SK-N-SH treated with all-trans-retinoic acid at 6 μM for 48 hours (cell line): ENCODE measurements at regions not wholly inside any gene's neighbourhood (a gene's known extent, or its start where the extent isn't known, plus 50 kb on each side); places are given as distances from the start of the nearest gene placed in this dataset.

ENCODE experiments used
- CREB5 ChIP-seq: fragments of 250-450 bp; sonication (Bioruptor Pico); IDR thresholded peaks from 2 replicates; pipeline ENCODE4 v1.5.1; 2020; ENCODE audit warnings: low read depth, mild to moderate bottlenecking, moderate library complexity
- CSDC2 ChIP-seq: fragments of 250-450 bp; sonication (Bioruptor Pico); IDR thresholded peaks from 2 replicates; pipeline ENCODE4 v1.5.0; 2020; ENCODE audit warnings: mild to moderate bottlenecking, moderate library complexity
- ZFP3 ChIP-seq: fragments of 250-450 bp; sonication (Bioruptor Pico); IDR thresholded peaks from 2 replicates; pipeline ENCODE4 v1.5.0; 2020; ENCODE audit warnings: mild to moderate bottlenecking, moderate library complexity
- ZFP30 ChIP-seq: fragments of 450-650 bp; formaldehyde crosslinking; IDR thresholded peaks from 2 replicates; pipeline ENCODE4 v1.5.0; 2022; ENCODE audit warnings: mild to moderate bottlenecking, moderate library complexity
- ZNF565 ChIP-seq: fragments of 450-650 bp; formaldehyde crosslinking; conservative IDR thresholded peaks from 2 replicates; pipeline ENCODE4 v1.5.0; 2020; ENCODE audit warnings: low read depth, mild to moderate bottlenecking, moderate library complexity
- ZNF70 ChIP-seq: fragments of 450-650 bp; formaldehyde crosslinking; IDR thresholded peaks from 2 replicates; pipeline ENCODE4 v1.5.0; 2020; ENCODE audit warnings: mild to moderate bottlenecking, moderate library complexity

GRCh38 chr12:42689699-42690098 is 100.2 kb upstream of the PRICKLE1 start:
- TF ChIP-seq ZNF565, result no peak
- no peak for TF ChIP-seq ZFP30
- TF ChIP-seq CREB5, result no peak
- TF ChIP-seq CSDC2 (CRISPR knock-in tag), result no peak
- no peak for TF ChIP-seq ZNF70 (CRISPR knock-in tag)
- TF ChIP-seq ZFP3, result no peak
